Stomach smooth muscle (tissue), 2 donors: ENCODE measurements at regions not wholly inside any gene's neighbourhood (a gene's known extent, or its start where the extent isn't known, plus 50 kb on each side); places are given as distances from the start of the nearest gene placed in this dataset.
"Not testable (repeated sequence)": the region's sequence is repeated elsewhere in the genome, so short reads cannot be mapped to it uniquely, and the experiment has no call there.

ENCODE experiments used
- H3K27ac ChIP-seq: one replicate; pipeline ENCODE4 v1.7.0; 2013; ENCODE audit warnings: mild to moderate bottlenecking, low read length, inconsistent platforms
- H3K27me3 ChIP-seq, 2 donors: one replicate each; pipeline ENCODE4 v1.7.0; 2013; ENCODE audit warnings: low read length in 2 of 2; ENCODE audit not compliant: insufficient read depth in 2 of 2, control insufficient read depth in 1 of 2
- H3K36me3 ChIP-seq, 2 donors: one replicate each; pipeline ENCODE4 v1.7.0; 2013; ENCODE audit warnings: low read length in 2 of 2; ENCODE audit not compliant: control insufficient read depth in 2 of 2, insufficient read depth in 2 of 2
- H3K4me1 ChIP-seq: one replicate; pipeline ENCODE4 v1.7.0; 2013; ENCODE audit warnings: low read length; ENCODE audit not compliant: control insufficient read depth, insufficient read depth
- H3K4me3 ChIP-seq, 2 donors: one replicate each; pipeline ENCODE4 v1.7.0; 2013; ENCODE audit warnings: low read length in 2 of 2
- H3K9ac ChIP-seq, 2 donors: one replicate each; pipeline ENCODE4 v1.7.0; 2013; ENCODE audit warnings: low read length in 2 of 2, mild to moderate bottlenecking in 1 of 2
- H3K9me3 ChIP-seq, 2 donors: one replicate each; pipeline ENCODE4 v1.7.0; 2013; ENCODE audit warnings: low read length in 2 of 2; ENCODE audit not compliant: control insufficient read depth in 2 of 2
- donor health status: healthy.
- donor health status: Pancreatic carcinoma.

DNA sequence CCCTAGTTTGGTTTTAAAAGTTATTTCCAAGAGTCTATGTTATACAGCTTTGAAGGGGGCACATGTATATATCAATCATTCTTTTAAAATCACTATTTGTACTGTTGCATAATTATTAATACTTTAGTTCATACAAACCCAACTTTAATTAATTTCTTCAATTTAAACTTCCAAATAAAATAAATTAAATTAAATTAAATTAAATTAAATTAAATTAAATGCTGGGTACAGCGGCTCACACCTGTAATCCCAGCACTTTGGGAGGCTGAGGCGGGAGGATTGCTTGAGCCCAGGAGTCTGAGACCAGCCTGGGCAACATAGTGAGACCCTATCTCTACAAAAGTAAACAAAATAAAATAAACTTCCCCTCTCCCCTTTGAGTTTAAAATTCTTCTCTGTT lies 98.9 kb upstream of the MYO10 start:
- not testable (repeated sequence) for H3K36me3 ChIP-seq, H3K4me3 ChIP-seq, H3K4me1 ChIP-seq, H3K27me3 ChIP-seq, H3K9ac ChIP-seq, H3K9me3 ChIP-seq, H3K27ac ChIP-seq

DNA sequence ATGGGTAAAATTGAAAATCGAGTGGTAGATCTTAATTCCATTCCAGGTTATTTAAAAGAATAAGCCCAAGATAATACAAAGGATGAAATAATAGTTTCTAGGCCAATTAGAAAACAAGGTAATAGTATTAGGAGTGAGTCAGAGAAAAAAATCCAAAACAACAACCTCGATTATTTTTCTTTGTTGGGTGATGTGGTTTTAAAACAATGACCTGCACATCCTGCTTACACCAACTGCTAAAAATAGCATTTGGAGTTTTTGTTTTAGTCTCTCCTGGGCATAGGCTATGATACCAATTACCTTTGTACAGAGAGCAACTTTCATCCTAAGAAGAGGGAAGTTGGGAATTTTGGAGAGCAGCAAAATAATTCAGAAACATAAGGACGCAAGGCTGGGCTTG lies 101.7 kb upstream of the MYO10 start:
- Histone ChIP-seq H3K36me3 (no peaks in the 10 kb centered on the region), H3K4me1 (no peaks in the 10 kb centered on the region), H3K27me3 (no peaks in the 10 kb centered on the region), H3K4me3 (no peak overlapping the region), H3K9me3 (no peaks in the 10 kb centered on the region), H3K9ac (no peak overlapping the region), H3K27ac (no peak overlapping the region)

DNA sequence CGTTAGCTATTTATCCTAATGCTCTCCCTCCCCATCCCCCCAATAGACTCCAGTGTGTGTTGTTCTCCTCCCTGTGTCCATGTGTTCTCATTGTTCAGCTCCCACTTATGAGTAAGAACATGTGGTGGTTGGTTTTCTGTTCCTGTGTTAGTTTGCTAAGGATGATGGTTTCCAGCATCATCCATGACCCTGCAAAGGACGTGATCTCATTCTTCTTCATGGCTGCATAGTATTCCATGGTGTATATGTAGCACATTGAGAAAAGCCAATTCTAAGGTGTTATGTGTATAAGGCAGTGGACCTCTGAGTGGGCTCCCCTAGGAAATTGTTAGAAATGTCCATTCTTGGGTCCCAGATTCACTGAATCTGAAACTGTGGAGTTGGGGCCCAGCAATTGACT lies 103.1 kb upstream of the MYO10 start:
- Histone ChIP-seq H3K27ac (no peak overlapping the region), H3K9ac (no peak overlapping the region), H3K27me3 (no peaks in the 10 kb centered on the region)

DNA sequence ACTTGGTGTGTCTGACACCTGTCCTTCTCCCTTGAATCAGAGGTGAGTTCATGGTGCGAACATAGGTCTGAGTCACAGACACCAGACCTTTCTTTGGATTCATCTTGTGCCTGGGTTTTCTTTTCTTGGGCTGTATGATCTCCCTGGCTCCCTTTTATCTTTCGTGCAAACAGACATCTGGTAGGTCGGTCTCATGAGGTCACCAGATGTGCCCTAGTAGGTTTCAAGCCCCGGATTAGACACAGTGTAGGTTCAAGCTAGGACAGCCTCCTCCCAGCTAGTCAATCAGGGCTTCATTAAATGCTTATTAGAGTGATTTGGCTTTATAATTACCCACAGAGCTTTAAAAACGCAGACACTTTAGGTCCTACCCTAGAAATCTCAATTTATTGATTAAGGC lies 106.0 kb upstream of the MYO10 start:
- Histone ChIP-seq H3K4me3 (no peak overlapping the region), H3K27ac (no peak overlapping the region), H3K27me3 (no peaks in the 10 kb centered on the region), H3K9me3 (no peaks in the 10 kb centered on the region), H3K36me3 (no peaks in the 10 kb centered on the region), H3K9ac (no peak overlapping the region), H3K4me1 (no peaks in the 10 kb centered on the region)

More for the DNA sequence above, 103.1 kb upstream of the MYO10 start:
- Histone ChIP-seq H3K4me1 (no peaks in the 10 kb centered on the region), H3K36me3 (no peaks in the 10 kb centered on the region), H3K4me3 (no peak overlapping the region), H3K9me3 (no peaks in the 10 kb centered on the region)

DNA sequence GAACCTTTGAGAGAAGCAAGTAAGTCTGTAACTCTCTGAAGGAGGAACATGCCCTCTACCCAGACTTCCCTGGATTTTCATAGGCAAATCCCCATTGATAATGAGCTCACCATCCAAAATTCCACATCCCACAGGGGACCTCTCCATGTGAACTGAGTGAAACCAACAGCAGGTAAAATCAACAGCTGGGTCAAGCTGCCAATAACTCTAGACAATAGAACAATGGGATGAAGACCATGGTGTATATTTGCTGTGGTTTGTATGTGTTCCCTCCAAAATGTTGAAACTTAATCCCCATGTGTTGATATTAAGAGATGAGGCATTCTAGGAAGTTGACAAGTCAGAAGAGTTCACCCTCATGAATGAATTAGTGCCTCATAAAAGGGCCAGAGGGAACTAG lies 110.2 kb upstream of the MYO10 start:
- no peak overlapping the region for H3K9ac ChIP-seq

DNA sequence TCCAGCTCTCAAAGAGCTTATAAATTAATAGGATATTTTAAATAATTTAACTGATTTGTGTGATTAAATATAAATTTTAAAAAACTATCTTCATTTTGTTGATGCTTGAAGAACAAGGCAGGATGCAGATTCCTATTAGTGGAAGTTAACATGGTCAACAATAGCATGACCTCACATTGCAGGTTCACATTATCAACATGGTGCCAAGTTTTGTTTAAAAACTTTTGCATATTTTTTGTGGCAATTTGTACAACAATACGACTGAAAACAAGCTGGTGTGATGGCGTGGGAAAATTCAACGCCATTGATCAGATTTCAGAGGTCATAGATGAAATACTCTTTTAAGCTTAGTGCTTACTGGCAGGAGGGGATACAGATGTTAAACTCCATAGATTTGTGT lies 114.1 kb upstream of the MYO10 start:
- no peaks in the 10 kb centered on the region for H3K27me3 ChIP-seq
- no peaks in the 10 kb centered on the region for H3K9me3 ChIP-seq
- no peak overlapping the region for H3K27ac ChIP-seq
- H3K4me1 ChIP-seq = no peaks in the 10 kb centered on the region
- H3K9ac ChIP-seq = no peak overlapping the region
- H3K36me3 ChIP-seq = no peaks in the 10 kb centered on the region
- no peak overlapping the region for H3K4me3 ChIP-seq

More for the DNA sequence above, 110.2 kb upstream of the MYO10 start:
- H3K27me3 ChIP-seq = no peaks in the 10 kb centered on the region
- H3K9me3 ChIP-seq = no peaks in the 10 kb centered on the region
- H3K27ac ChIP-seq = no peak overlapping the region
- no peak overlapping the region for H3K4me3 ChIP-seq
- no peaks in the 10 kb centered on the region for H3K36me3 ChIP-seq
- no peaks in the 10 kb centered on the region for H3K4me1 ChIP-seq

DNA sequence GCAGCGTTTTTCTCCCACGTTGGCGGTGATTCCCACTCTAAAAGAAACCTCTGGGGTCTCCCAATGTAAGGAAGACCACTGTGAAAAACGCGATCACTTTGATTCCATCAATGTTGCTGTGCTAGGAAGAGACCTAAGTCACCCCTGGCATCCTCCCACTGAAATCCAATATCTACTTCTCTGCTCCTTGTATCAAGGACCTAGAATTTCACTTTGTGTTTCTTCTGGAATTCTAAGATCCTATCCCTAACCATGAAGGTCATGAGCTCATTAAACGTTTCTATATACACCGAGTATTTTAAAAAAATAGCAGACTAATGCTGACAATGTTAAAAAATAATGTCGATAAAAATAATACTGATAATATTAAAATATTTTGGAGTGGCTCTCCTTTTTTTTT lies 118.8 kb upstream of the MYO10 start:
- H3K9ac ChIP-seq = no peak overlapping the region
- no peak overlapping the region for H3K4me3 ChIP-seq
- H3K9me3 ChIP-seq = no peaks in the 10 kb centered on the region
- peaks cover 6% of the 10 kb centered on the region for H3K4me1 ChIP-seq
- no peak overlapping the region for H3K27ac ChIP-seq
- no peaks in the 10 kb centered on the region for H3K27me3 ChIP-seq
- no peaks in the 10 kb centered on the region for H3K36me3 ChIP-seq

DNA sequence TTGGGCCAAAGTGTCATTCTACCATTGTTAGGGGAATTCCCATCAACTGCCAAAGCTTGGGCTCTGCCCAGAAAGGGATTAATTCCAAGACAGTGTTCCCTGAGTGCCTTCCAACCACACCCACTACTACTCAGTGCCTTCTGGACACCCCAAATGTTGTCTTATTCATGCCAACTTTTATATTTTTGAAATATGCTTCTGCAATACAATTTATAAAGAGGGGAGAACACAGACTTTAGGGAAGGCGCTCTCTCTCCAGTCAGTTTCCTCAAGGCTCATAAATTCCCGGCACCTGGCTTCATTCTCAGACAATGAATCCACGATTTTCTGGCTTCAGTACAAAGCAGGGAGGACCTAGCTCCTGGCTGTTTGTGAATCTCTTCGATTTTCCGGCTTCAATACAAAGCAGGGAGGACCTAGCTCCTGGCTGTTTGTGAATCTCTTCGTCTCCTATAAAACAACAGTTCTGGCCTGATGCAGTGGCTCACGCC lies 120.1 kb upstream of the MYO10 start:
- Histone ChIP-seq H3K9ac (no peak overlapping the region), H3K36me3 (no peaks in the 10 kb centered on the region), H3K4me1 (peaks cover 6% of the 10 kb centered on the region), H3K4me3 (no peak overlapping the region), H3K27me3 (no peaks in the 10 kb centered on the region), H3K27ac (no peak overlapping the region), H3K9me3 (no peaks in the 10 kb centered on the region)

DNA sequence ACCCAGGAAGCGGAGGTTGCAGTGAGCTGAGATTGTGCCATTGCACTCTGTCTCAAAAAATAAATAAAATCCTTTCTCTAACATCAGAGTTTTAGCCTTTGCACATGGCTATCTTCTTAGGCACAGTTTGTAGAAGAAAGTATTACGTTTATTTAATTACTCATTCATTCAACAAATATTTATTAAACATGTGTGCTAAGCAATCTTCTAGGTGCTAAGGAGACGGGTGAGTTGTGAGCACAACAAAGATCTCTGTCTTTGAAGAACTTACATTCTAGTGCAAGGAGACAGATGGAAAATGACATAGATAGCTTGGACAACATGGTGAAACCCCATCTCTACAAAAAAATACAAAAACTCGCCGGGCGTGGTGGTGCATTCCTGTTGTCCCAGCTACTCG lies 122.3 kb upstream of the MYO10 start:
- Histone ChIP-seq H3K27me3 (no peaks in the 10 kb centered on the region), H3K9me3 (no peaks in the 10 kb centered on the region), H3K4me3 (no peak overlapping the region), H3K9ac (no peak overlapping the region), H3K27ac (no peak overlapping the region), H3K36me3 (no peaks in the 10 kb centered on the region), H3K4me1 (peaks cover 6% of the 10 kb centered on the region)

DNA sequence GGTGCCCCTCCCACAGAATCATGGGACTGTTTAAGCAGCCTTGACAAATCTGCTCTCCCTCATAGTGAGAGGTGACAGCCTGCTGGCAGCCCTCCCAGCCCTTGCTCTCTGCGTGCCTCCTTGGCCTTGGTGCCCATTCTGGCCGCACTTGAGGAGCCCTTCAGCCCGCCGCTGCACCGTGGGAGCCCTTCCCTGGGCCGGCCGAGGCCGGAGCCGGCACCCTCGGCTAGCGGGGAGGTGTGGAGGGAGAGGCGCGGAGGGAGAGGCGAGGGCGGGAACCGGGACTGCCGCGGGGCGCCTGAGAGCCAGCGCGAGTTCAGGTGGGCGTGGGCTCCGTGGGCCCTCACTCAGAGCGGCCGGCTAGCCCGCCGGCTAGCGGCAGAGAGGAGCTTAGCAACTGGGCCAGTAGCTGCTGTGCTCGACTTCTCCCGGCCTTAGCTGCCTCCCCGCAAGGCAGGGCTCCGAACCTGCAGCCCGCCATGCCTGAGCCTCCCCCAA lies 125.9 kb upstream of the MYO10 start:
- no peak overlapping the region for H3K9ac ChIP-seq
- H3K4me3 ChIP-seq = no peak overlapping the region
- H3K27me3 ChIP-seq = no peaks in the 10 kb centered on the region
- no peaks in the 10 kb centered on the region for H3K36me3 ChIP-seq
- H3K9me3 ChIP-seq = no peaks in the 10 kb centered on the region
- peaks cover 6% of the 10 kb centered on the region for H3K4me1 ChIP-seq
- no peak overlapping the region for H3K27ac ChIP-seq

DNA sequence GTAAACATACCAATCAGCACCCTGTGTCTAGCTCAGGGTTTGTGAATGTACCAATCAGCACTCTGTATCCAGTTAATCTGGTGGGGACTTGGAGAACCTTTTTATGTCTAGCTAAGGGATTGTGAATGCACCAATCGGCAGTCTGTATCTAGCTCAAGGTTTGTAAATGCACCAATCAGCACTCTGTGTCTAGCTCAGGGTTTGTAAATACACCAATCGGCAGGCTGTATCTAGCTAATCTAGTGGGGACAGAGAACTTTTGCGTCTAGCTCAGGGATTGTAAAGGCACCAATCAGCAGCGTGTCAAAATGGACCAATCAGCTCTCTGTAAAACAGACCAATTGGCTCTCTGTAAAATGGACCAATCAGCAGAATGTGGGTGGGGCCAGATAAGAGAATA lies 126.7 kb upstream of the MYO10 start:
- H3K27me3 ChIP-seq = not testable (repeated sequence)

More for the DNA sequence above, 126.7 kb upstream of the MYO10 start:
- not testable (repeated sequence) for H3K27ac ChIP-seq, H3K36me3 ChIP-seq, H3K4me3 ChIP-seq, H3K4me1 ChIP-seq, H3K9ac ChIP-seq, H3K9me3 ChIP-seq
